IMR-90 (cell line): ENCODE measurements at regions not wholly inside any gene's neighbourhood (a gene's known extent, or its start where the extent isn't known, plus 50 kb on each side); places are given as distances from the start of the nearest gene placed in this dataset.

Experiments
- ATAC-seq: fragments of 200-7000 bp; cut with Tn5 transposase; 2 replicates; pipeline ENCODE4 v1.9.1; 2020; ENCODE audit warnings: low read depth, mild to moderate bottlenecking, moderate library complexity
- BruUV-seq: library from RNA; stranded (reverse); fragments of 400-500 nt; replicated peaks from 2 replicates; lab custom pipeline; 2021; lab: Mats Ljungman, UMichigan
- CTCF ChIA-PET: fragments of 300-600 bp; formaldehyde crosslinking; extraction: SDS; loops from one replicate; lab custom pipeline; 2021; ENCODE audit warnings: antibody characterized with exemption; lab: Yijun Ruan, JAX
- POLR2A ChIA-PET: fragments of 300-600 bp; sonication (Branson Sonifier 250); formaldehyde crosslinking; loops from one replicate; lab custom pipeline; 2022; ENCODE audit warnings: antibody characterized with exemption; ENCODE audit not compliant: unreplicated experiment; lab: Charles Lee
- DNase-seq: peaks from one replicate; pipeline ENCODE4 v3.0.0; 2013
- H2AFZ ChIP-seq: replicated peaks from 2 replicates; pipeline ENCODE3; 2013; ENCODE audit warnings: low read length, mild to moderate bottlenecking; ENCODE audit not compliant: poor library complexity
- H2AK5ac ChIP-seq: 2 replicates; pipeline ENCODE4 v1.6.1; 2013; ENCODE audit warnings: low read depth, low read length, inconsistent platforms
- H2AK9ac ChIP-seq: replicated peaks from 2 replicates; pipeline ENCODE3; 2013; ENCODE audit warnings: mild to moderate bottlenecking, low read depth, low read length, moderate library complexity; ENCODE audit not compliant: poor library complexity
- H2BK120ac ChIP-seq: 2 replicates; pipeline ENCODE4 v1.6.1; 2013; ENCODE audit warnings: low read depth, low read length, inconsistent platforms
- H2BK15ac ChIP-seq: 3 replicates; pipeline ENCODE4 v1.6.1; 2013; ENCODE audit warnings: low read depth, low read length, inconsistent platforms
- H2BK20ac ChIP-seq: 2 replicates; pipeline ENCODE4 v1.6.1; 2013; ENCODE audit warnings: low read depth, mild to moderate bottlenecking, inconsistent platforms, low read length, moderate library complexity
- H2BK5ac ChIP-seq: 2 replicates; pipeline ENCODE4 v1.6.1; 2013; ENCODE audit warnings: mild to moderate bottlenecking, low read depth, low read length, inconsistent platforms; ENCODE audit not compliant: poor library complexity, severe bottlenecking
- H3K14ac ChIP-seq: replicated peaks from 2 replicates; pipeline ENCODE4 v1.6.1; 2013; ENCODE audit warnings: low read depth, low read length, inconsistent platforms
- H3K18ac ChIP-seq: 2 replicates; pipeline ENCODE4 v1.6.1; 2013; ENCODE audit warnings: low read depth, low read length, control low read depth
- H3K23ac ChIP-seq: 2 replicates; pipeline ENCODE4 v1.6.1; 2013; ENCODE audit warnings: low read depth, low read length, inconsistent platforms
- H3K27ac ChIP-seq: 2 replicates; pipeline ENCODE4 v1.5.1; 2013; ENCODE audit warnings: mild to moderate bottlenecking, control low read depth, low read length; ENCODE audit not compliant: insufficient read depth
- H3K27me3 ChIP-seq: 2 replicates; pipeline ENCODE4 v1.6.1; 2013; ENCODE audit warnings: low read length; ENCODE audit not compliant: control insufficient read depth, insufficient read depth
- H3K36me3 ChIP-seq: 2 replicates; pipeline ENCODE4 v1.6.1; 2013; ENCODE audit warnings: low read length, mixed read lengths; ENCODE audit not compliant: control insufficient read depth, insufficient read depth
- H3K4ac ChIP-seq: 2 replicates; pipeline ENCODE4 v1.6.1; 2013; ENCODE audit warnings: low read depth, low read length, inconsistent platforms
- H3K4me1 ChIP-seq: 2 replicates; pipeline ENCODE4 v1.6.1; 2013; ENCODE audit warnings: low read length, mixed read lengths; ENCODE audit not compliant: control insufficient read depth, insufficient read depth
- H3K4me2 ChIP-seq: 2 replicates; pipeline ENCODE4 v1.6.1; 2013; ENCODE audit warnings: low read depth, mild to moderate bottlenecking, control low read depth, low read length, moderate library complexity
- H3K4me3 ChIP-seq: 2 replicates; pipeline ENCODE4 v1.5.1; 2013; ENCODE audit warnings: low read depth, mild to moderate bottlenecking, control low read depth, low read length, moderate library complexity; ENCODE audit not compliant: insufficient read depth
- H3K56ac ChIP-seq: 2 replicates; pipeline ENCODE4 v1.6.1; 2013; ENCODE audit warnings: low read length, inconsistent platforms; ENCODE audit not compliant: insufficient read depth; ENCODE audit errors: extremely low read depth
- H3K79me1 ChIP-seq, 2 experiments: 2 replicates each; pipeline ENCODE4 v1.6.1; 2013; ENCODE audit warnings: low read length in 2 of 2, inconsistent platforms in 1 of 2, low read depth in 1 of 2
- H3K9ac ChIP-seq: 2 replicates; pipeline ENCODE4 v1.6.1; 2013; ENCODE audit warnings: low read depth, low read length, control low read depth
- H3K9me1 ChIP-seq: 2 replicates; pipeline ENCODE4 v1.6.1; 2013; ENCODE audit warnings: low read length, inconsistent platforms; ENCODE audit not compliant: insufficient read depth
- H3K9me3 ChIP-seq: 2 replicates; pipeline ENCODE4 v1.6.1; 2013; ENCODE audit warnings: low read length; ENCODE audit not compliant: control insufficient read depth, insufficient read depth
- H4K20me1 ChIP-seq: 2 replicates; pipeline ENCODE4 v1.6.1; 2013; ENCODE audit warnings: low read length, inconsistent platforms; ENCODE audit not compliant: insufficient read depth
- H4K5ac ChIP-seq: 2 replicates; pipeline ENCODE4 v1.6.1; 2013; ENCODE audit warnings: mild to moderate bottlenecking, low read depth, low read length, control low read depth
- H4K8ac ChIP-seq, 2 experiments: 2 replicates each; pipeline ENCODE4 v1.6.1; 2013; ENCODE audit warnings: low read depth in 2 of 2, low read length in 2 of 2, control low read depth in 1 of 2, inconsistent platforms in 1 of 2
- H4K91ac ChIP-seq: 2 replicates; pipeline ENCODE4 v1.6.1; 2013; ENCODE audit warnings: low read depth, low read length, inconsistent platforms; ENCODE audit not compliant: insufficient read depth
- BHLHE40 ChIP-seq: fragments of 150-350 bp; IDR thresholded peaks from 2 replicates; pipeline ENCODE4 v1.6.1; 2016; ENCODE audit warnings: mild to moderate bottlenecking, low read depth, low read length
- CHD1 ChIP-seq: IDR thresholded peaks from 2 replicates; pipeline ENCODE4 v1.6.1; 2012; ENCODE audit warnings: low read depth, low read length, improper control_type of control experiment
- MAFK ChIP-seq: IDR thresholded peaks from 2 replicates; pipeline ENCODE4 v1.6.1; 2012; ENCODE audit warnings: low read depth, low read length, improper control_type of control experiment
- SMC3 ChIP-seq: fragments of 150-350 bp; IDR thresholded peaks from 2 replicates; pipeline ENCODE4 v1.6.1; 2016; ENCODE audit warnings: low read depth, mild to moderate bottlenecking, antibody characterized with exemption, low read length, moderate library complexity
- WGBS, 2 experiments: methylation state at CpG; one replicate each; pipeline versions ENCODE4 v1.1.5 to v1.1.7; 2013; ENCODE audit warnings: missing lambda C conversion rate in 2 of 2; ENCODE audit not compliant: insufficient read length in 1 of 2; ENCODE audit errors: extremely low coverage in 2 of 2; 5-methylcytosine and 5-hydroxymethylcytosine counted together
- dilution Hi-C: fragments of 300-500 bp; cut with HindIII; formaldehyde crosslinking; loops from one replicate; pipeline ENCODE4 v1.14.3; 2018; ENCODE audit warnings: low sequenced_read_pairs; ENCODE audit not compliant: unreplicated experiment
- in situ Hi-C: fragments of 300-500 bp; cut with MboI; formaldehyde crosslinking; loops from 3 replicates; pipeline ENCODE4 v1.14.3; 2019; ENCODE audit warnings: low sequenced_read_pairs, inconsistent platforms, mixed read lengths
- intact Hi-C: fragments of 100-400 bp; cut with micrococcal nuclease; formaldehyde crosslinking; loops from 2 replicates; pipeline ENCODE4 v1.10.0; 2022

GRCh38 chr1:34694383-34694782 lies 60.5 kb upstream of the GJB5 start:
- no peaks in the 10 kb centered on the region for H3K9me1 ChIP-seq
- ChIA-PET POLR2A (no interaction called here), CTCF (no interaction called here)
- intact Hi-C loops, result loop anchor here (5.0 kb wide), 1 partner anchor 782 kb away; no protein-coding TSS in a partner anchor
- H2BK20ac ChIP-seq, result no peak overlapping the region
- H4K91ac ChIP-seq, result no peak overlapping the region
- no peaks in the 10 kb centered on the region for H4K20me1 ChIP-seq
- dilution Hi-C loops, result no loop called here
- no peaks in the 10 kb centered on the region for H3K27me3 ChIP-seq
- no peak overlapping the region for H2AFZ ChIP-seq
- no TSS peak for BruUV-seq
- H4K5ac ChIP-seq, result no peak overlapping the region
- no peak overlapping the region for H3K4me3 ChIP-seq
- H3K18ac ChIP-seq, result no peak overlapping the region
- no peak overlapping the region for H3K4me2 ChIP-seq
- H3K79me1 ChIP-seq, result no peaks in the 10 kb centered on the region
- TF ChIP-seq SMC3, result no peak
- TF ChIP-seq CHD1, result no peak
- TF ChIP-seq MAFK, result no peak
- TF ChIP-seq BHLHE40, result no peak
- no peak overlapping the region for H3K27ac ChIP-seq
- no peak overlapping the region for H2BK120ac ChIP-seq
- in situ Hi-C loops, result no loop called here
- H3K4me1 ChIP-seq, result no peaks in the 10 kb centered on the region
- no peak overlapping the region for H2AK5ac ChIP-seq
- no peak overlapping the region for H4K8ac ChIP-seq
- no peak overlapping the region for H2BK15ac ChIP-seq
- no peak overlapping the region for H3K14ac ChIP-seq
- no peak overlapping the region for H3K4ac ChIP-seq
- no peaks in the 10 kb centered on the region for H3K36me3 ChIP-seq
- ATAC-seq (no peak), DNase-seq (no peak)
- no peak overlapping the region for H2AK9ac ChIP-seq
- H3K23ac ChIP-seq, result no peak overlapping the region
- H3K56ac ChIP-seq, result no peak overlapping the region
- H3K9ac ChIP-seq, result no peak overlapping the region
- H2BK5ac ChIP-seq, result no peak overlapping the region
- no CpG with 5 or more reads among the region's 3 CpGs for WGBS, 2 experiments
- peaks cover 9% of the 10 kb centered on the region for H3K9me3 ChIP-seq
